T1000 (cell line): ENCODE measurements at regions not wholly inside any gene's neighbourhood (a gene's known extent, or its start where the extent isn't known, plus 50 kb on each side); places are given as distances from the start of the nearest gene placed in this dataset.

Experiments used
- DNase-seq: peaks from one replicate; lab custom pipeline; 2025; ENCODE audit warnings: mixed read lengths; lab: John Stamatoyannopoulos, UW

DNA sequence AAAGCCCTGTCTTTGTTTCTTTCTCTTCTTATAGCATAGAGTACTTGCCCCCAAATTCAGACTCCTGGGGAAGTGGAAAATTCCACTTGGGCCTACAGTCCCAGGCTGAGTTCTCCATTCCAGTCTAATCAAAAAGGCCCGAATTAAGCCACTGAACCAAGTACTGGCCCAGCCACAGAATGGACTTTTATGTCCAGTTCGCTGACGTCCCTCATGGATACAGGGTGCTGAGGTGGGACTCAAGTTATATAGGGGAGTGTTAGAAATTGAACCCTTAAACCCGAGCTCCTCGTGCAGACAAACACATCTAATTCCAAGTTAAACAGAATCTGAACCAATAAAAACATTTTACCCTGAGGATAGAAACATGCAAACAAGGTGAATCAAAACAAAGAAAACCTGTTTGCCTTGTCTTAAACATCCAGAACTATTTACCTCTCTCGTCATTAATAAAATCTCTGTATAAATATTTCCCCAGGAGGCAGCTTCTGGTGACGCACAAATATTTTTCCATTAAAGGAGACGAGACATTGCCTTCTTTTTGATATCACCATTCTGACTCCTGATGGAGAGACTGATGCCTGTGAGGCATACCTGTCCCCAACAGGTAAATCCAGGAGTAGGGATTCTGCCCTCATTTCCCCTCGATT, 136.8 kb upstream of the ARL4C start:
- DNase-seq = no peak

DNA sequence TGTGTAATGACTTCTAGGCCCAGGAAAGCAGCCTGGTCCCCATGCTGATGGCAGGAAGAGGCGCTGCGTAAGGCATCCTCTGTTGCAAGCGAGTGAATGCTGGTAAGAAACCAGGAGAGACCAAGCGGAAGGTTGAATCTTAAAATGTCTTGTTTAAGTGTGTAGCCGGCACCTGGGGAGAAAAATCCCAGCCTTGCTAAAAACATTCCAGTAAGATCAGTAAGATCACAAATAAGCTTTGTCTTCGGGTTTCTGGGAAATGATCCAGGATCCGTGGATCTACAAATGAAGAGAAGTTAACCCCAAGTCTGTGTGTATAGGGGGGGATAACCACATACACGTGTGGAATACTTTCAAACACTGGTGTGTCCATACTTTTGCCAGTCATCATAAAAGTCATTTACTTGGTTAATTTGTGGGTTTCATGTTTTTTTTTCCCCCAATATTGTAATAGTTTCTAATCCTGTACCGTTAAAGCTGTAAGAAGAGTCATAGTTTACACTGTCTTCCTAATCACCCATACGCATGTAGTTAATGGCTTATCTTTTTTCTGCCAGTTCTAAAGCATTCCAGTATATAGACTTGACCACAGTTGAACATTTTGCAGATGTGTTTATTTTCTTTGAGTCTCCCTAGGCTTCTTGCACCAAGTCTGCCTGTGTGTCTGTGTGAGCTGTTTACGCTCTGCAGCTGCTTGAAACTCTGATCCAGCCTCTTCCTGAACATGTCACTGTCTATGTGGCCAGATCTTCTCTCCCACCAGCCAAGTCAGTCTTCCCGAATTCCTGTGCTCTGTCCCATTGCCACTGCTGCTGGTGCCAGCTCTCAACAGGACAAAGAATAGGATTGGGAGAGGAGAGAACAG, 135.9 kb upstream of the ARL4C start:
- peak; percentile 29 for DNase-seq

DNA sequence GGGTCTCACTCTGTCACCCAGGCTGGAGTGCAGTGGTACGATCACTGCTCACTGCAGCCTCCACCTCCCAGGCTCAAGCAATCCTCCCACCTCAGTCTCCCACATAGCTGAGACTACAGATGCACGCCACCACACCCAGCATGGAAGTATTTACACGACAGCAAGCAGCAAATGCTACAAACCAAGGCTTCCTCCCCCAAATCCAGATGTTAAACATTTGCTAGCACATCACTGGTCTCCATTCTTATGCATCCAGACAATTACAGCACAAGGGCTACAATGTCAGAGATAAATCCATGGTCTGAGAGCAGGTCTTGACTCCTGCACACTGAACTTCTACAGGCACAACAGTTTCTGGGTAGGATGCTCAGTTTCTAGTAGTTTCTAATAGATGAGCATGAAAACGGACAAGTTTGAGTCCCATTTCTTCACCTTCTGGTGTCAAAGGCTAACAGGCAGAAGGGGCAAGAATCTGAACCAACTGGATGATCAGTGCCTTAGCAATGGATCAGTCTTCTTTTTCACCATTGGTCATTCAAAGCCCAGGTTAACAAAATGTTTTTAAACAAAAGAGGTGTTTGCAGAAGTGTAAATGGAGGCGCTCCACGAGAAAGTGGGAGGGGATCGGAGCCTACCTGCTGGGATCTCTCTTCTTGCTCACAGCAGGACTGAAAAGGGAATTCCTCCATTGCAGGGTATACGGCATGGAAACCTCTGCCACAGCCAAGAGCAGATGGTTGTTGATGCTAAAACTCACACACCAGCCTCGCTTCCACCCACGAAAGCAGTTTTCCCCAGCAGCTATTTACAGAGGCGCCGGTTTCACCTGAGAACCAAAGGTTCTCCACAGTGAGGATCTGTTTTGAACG, 135.0 kb upstream of the ARL4C start:
- DNase-seq = no peak

DNA sequence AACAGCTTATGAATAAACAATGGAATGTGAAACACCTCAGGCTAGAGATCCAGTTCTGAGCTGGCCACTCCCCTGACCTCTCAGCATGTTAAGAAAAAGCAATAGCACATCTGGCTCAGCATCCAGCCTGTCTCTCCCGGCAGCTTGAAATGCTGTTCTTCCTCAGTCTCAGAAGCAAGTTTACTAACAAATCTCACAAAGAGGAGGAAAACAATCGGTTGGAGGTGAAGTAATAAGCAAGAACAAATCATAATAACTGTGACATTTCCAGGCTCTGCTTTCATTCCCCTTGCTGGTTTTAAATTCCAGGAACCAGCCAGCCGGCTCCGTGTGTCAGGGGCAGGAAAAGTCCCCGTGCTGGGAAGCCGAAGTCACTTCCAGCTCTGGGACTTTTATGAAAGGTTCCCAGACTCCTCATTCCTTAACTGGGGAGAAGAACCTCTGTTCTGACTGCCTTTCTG, 133.9 kb upstream of the ARL4C start:
- no peak for DNase-seq

DNA sequence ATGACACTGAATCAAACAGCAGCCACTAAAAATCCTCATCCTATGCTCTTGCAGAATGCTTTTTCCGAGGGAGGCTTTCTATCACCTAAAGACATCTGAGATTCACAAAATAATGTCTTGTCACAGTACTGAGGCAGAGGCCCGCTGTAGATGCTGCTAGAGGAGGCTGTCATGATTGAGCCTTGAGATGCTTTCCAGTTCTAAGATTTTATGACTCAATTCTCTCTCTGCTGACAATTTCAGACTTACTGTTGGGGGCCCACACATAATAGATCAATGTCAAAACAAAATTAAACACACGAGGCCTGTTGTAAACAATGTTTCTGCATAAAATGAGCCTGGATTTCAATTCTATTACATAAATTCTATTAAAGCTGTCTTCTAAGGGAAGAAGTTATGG, 132.7 kb upstream of the ARL4C start:
- DNase-seq = no peak

DNA sequence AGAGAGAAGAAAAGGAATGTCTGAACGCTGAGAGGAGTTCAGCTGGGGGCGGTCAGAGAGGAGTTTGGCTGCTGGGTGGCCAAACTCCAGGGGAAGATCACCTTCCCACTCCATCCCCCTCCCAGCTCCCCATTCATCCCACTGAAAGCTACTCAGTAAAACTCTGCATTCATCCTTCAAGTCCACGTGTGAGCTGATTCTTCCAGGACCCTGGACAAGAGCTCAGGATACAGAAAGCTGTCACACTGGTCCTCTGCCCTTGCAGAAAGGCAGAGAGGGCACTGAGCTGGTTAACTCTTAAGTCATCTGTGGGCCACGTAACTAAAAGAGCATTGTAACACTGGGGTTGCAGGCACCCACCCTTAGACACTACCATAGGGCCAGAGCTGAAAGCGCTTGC, 132.1 kb upstream of the ARL4C start:
- no peak for DNase-seq

DNA sequence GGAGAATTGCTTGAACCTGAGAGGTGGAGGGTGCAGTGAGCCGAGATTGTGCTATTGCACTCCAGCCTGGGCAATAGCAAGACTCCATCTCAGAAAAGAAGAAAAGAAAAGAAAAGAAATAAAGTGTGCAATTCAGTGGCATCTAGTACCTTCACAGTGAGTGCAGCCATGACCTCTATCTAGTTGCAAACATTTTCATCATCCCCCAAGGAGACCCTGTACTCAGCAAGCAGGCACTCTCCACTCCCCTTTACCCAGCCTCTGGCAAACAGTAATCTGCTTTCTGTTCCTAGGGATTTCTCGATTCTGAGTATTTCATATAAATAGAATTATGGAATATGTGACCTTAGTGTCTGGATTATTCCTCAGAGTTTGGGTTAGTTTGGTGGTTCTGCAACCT, 130.4 kb upstream of the ARL4C start:
- DNase-seq = no peak

DNA sequence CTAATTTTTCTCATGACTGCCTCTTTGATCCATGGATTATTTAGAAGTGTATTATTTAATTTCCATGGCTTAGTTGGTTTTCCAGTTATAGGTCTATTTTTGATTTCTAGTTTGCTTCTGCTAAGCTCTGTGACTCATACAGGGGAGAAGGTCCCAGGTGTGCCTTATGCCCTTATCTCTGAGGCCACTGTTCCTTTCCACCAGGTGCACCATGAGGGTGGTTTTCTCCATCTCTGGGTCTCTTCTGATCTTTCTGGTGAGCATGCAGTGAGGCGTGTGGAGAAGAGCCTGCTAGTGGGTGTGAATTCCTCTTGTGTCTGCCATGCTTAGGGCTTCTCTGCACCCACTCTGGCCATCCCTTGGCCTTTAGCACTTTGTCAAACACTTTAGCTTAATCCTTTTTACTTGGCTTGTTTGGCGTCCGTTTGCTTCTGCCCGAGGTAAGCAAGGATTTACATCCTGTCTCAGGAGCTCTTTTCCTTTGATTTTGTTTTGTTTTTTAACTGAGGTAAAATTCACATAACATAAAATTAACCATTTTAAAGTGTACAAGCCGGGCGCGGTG, 129.8 kb upstream of the ARL4C start:
- no peak for DNase-seq

DNA sequence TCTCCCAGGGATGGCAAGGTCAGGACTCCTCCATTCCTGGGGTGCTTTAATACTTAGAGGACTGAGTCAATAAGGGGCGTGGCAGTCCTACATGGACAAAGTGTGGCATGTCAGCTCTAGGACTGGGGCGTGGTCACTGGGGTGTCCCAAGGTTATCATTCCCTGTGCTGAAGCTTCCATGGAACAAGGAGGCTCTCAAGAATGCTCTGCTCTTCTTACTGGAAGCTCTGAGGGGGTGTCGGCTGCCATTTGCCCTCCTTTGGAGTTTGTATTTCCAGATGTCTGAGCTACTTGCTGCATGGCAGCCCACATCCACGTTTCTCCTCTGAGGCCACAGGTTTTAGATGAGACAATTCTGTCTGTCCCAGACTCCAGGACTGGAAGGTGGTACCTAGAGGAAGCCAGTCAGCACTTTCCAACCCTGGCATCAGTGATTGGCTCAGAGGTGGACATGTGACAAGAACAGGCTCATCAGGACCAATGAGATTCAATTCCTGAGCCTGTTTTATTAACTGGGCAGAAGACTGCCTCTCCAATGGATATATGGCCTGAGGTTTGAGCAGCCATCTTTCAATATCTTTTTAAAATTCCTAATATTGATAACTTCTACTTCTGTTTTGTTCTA, 128.9 kb upstream of the ARL4C start:
- DNase-seq = no peak

DNA sequence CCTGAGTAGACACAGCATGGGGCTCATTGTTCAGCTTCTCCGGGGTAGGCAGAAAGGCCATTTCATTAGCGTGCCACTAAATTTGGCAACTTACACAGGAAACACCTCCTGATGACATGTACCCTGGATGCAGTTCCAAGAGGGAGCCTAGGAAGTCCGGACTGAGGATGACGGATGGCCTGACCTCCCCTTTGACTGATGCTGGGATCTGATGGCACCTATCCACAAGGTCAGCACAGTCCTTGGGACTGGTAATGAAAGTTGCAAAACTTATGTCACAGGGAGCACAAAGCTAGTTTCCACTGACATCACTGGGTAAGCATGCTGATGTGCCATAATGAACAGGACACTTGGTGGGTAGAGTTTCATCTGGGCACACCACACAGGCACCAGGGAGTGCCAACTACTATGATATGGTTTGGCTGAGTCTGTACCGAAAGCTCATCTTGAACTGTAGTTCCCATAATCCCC, 126.7 kb upstream of the ARL4C start:
- no peak for DNase-seq

DNA sequence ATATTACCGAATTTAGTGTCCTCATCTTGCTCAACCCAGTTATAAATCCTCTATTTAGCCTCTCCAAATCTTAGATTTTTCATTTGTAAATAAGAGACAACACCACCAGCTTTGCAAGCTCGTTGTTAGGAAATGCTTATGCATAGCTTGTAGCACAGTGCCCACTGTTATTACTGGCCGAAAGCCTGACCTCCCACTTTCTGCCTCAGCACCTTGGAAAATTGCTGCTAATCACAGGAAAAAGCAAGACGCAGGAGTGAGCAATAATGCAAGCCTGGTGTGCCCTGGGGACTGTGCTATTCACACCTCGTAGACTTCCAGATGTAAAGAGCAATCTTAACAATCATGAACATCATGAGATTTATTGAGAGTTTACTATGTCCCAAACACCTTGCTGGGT, 124.2 kb upstream of the ARL4C start:
- no peak for DNase-seq

DNA sequence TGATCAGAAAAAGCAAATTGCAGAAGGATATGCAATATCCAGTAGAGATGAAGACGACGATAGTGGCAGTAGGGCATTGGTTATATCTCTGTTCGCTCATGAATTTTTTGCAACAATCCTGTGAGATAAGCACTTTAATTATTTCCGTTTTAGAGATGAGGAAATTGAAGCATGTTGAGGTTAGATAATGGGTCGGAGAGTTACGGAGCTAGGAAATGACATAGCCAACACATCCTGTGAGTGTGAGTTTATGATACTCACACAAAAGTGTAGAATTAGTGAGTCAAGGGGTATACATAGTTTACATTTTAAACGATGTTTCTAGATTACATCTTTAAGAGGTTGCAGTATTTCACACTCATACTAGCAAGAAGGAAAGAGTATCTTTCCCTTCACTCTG, 123.1 kb upstream of the ARL4C start:
- DNase-seq = no peak

DNA sequence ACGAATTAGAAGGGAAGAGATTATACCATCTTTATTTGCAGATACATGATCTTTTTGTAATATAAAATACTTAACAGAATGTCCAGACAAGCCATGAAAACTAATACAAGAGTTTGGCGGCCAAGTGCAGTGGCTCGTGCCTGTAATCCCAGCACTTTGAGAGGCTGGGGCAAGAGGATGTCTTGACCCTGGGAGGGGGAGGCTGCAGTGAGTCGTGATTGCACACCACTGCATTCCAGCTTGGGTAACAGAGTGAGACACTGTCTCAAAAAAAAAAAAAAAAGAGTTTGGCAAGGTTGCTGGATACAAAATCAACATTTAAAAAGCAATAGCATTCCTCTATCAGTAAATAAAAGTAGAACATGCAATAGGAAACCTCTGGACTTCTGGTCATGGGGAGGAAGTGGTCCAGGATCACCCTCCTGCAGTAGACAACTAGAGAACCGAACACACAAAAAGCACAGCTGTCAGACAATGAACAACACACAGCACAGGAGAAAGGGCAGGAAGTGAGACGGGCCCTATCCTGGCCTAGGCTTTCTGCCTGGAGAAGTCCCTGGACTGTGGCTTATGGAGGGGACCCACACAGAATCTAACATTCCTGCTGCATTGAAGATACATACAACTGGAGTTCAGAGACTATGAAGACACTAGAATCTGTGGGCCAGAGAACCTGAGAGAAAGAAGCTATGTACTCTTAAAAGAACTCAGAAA, 118.9 kb upstream of the ARL4C start:
- no peak for DNase-seq

DNA sequence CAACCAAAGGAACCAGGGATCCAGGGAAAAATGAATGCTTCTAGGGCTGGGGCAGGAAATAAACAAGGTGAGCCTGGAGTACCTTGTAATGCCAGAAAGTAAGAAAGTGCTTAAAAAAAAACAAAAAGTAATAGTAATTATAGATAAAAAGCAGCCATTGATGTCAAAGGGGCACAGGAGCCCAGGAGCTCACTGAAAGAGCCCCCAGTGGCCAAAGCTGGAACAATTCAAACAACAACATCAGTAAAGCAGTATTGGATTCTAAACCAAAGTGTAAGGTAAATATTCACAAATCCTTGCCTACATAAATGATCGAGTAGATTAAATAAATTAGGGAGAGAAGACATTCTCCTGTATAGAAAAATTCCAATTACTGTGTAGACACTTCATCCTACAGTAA, 114.3 kb upstream of the ARL4C start:
- no peak for DNase-seq

DNA sequence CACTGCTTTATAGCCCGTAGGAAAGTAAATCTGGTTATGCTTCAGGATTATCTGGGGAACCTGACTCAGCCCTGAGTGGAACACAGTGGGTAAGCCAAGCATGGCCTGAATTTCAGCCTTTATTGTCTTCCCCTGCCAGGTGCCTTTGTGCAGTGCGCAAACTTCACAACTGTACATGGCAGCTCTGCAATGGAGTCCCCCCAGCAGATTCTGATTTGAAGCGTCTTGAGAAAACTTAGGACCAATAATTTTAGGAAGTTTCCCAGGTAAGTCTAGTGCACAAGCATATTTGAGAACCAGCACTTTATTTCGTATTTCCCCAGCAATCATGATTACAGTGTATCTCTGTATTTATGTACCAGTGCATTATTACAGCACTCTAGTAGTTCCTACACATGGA, 112.1 kb upstream of the ARL4C start:
- no peak for DNase-seq

DNA sequence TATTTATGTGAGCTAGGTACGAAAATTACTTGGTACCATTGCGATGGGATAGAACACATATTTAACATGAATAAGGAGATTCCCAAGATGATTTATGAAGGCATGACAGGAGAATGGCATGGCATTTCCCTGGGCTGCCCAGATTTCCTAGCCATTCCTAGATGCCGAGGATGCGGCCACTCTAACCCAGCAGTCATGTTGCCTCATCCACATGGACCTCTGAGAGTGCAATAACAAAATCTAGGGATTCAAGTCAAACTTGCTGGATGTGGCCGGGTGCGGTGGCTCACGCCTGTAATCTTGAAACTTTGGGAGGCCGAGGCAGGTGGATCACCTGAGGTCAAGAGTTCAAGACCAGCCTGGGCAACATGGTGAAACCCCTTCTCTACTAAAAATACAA, 110.8 kb upstream of the ARL4C start:
- no peak for DNase-seq

DNA sequence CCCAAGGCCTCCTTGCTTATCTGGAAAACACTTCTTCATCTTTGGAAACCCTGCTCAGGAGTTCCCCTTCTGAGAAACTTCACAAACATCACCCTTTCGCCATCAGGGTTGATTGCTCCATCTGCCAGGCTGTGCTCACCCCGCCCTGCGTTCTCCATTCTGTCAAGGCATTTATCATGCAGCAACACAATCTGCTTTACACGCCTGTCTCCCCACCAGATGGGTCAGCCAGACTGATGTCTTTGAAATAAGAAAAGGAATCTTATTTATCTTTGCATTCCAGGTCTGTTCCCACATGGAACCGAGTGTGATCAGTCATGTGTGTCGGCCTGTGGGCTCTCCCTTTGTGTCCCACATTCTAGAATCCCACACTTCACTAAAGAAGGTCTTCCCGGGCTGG, 110.0 kb upstream of the ARL4C start:
- no peak for DNase-seq

DNA sequence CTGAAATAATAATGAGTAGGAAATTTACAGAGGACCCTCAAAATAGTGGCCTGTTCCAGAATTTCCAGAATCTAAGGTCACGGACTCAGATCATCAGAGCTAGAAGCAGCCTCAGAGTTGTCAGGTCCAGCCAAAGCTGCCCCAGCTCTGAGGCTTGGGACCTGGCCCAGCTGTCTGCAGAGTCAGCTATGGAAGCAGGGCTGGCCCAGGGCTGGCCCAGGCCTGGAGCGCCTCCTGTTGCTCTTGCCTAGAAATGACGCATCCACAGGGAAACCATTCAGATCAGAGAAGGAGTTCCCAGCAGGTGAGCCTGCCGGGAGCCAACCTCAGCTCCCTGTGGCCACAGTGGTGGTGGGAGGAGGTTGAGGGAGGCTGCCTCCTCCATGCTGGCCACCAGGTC, 106.7 kb upstream of the ARL4C start:
- DNase-seq = no peak

DNA sequence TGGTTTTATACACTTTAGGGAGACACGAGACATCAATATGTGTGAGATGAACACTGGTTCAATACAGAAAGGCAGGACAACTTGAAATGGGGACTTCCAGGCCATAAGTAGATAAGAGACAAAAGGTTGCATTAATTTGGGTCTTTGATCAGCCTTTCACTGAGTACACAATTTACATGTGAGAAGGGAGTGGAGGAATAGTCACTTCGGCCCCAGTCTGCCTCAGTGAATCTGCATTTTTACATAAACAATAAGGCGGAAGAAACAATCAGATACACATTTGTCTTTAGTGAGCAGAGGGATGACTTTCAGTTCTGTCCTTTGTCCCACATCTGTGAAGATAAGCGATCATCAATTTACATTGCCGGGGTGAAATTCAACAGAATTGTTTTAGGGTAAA, 104.3 kb upstream of the ARL4C start:
- DNase-seq = no peak

DNA sequence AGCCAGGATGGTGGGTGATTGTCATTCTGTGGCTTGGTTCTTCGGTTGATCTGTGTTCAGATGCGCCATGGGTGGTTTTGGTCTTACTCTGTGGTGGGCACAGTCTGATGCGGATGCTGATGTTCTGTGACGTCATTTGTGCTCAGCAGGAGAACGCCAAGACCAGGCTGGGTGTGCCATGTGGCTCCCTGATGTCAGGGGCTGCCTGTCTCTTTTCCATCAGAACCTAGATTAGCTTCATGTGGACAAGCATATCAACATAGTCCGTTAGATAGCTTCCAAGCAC, 100.6 kb upstream of the ARL4C start:
- DNase-seq = no peak
